ENCODE measurements at regions not wholly inside any gene's neighbourhood (a gene's known extent, or its start where the extent isn't known, plus 50 kb on each side); places are given as distances from the start of the nearest gene placed in this dataset.

DNA sequence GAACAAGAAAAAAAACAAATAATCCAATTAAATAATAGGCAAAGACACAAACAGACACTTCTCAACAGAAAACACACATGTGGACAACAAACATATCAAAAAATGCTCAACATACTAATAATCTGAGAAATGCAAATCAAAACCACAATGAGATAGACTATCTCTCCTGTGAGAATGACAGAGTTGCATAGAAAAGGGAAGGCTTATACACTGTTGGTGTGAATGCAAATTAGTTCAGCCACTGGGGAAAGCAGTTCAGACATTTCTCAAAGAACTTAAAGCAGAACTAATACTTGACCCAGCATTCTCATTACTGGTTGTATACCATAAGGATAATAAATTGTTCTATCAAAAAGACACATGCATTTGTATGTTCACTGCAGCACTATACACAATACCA is 637.8 kb upstream of the LUZP2 start:
- Mint-ChIP-seq H3K4me3 (no peak overlapping the region), H3K9me3 (no peaks in the 10 kb centered on the region), H3K36me3 (ENCODE audit: low read depth) (no peaks in the 10 kb centered on the region), H3K27ac (no peak overlapping the region), H3K27me3 (no peaks in the 10 kb centered on the region), H3K4me1 (no peaks in the 10 kb centered on the region)
- POLR2A ChIA-PET, result no interaction called here
- ATAC-seq (ENCODE audit: low read depth) (no peak), DNase-seq (no peak)
- intact Hi-C loops (cut with micrococcal nuclease), result no loop called here
- TF ChIP-seq, protein P1, sequence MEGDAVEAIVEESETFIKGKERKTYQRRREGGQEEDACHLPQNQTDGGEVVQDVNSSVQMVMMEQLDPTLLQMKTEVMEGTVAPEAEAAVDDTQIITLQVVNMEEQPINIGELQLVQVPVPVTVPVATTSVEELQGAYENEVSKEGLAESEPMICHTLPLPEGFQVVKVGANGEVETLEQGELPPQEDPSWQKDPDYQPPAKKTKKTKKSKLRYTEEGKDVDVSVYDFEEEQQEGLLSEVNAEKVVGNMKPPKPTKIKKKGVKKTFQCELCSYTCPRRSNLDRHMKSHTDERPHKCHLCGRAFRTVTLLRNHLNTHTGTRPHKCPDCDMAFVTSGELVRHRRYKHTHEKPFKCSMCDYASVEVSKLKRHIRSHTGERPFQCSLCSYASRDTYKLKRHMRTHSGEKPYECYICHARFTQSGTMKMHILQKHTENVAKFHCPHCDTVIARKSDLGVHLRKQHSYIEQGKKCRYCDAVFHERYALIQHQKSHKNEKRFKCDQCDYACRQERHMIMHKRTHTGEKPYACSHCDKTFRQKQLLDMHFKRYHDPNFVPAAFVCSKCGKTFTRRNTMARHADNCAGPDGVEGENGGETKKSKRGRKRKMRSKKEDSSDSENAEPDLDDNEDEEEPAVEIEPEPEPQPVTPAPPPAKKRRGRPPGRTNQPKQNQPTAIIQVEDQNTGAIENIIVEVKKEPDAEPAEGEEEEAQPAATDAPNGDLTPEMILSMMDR (IDR thresholded peaks at IDR 0.05), result no peak
- CTCF ChIA-PET, result no interaction called here

DNA sequence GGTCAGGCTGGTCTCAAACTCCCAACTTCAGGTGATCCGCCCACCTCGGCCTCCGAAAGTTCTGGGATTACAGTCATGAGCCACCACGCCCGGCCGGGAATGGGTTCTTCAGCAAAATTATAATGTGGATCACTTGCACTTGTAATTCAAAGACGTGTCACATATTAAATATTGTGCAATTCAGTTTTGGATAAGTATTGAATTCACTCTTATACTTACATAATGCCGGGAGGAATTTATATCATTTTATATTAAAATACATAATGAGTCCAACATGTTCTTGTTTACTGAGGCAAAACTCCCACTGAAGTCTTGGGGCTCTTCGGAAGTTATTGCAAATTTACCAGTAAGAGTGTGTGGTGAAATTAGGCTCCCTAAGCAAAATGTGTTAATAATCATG is 635.2 kb upstream of the LUZP2 start:
- intact Hi-C loops (cut with micrococcal nuclease), result no loop called here
- TF ChIP-seq, protein P1 (IDR thresholded peaks at IDR 0.05), result no peak
- ATAC-seq (ENCODE audit: low read depth) (no peak), DNase-seq (no peak)
- Mint-ChIP-seq H3K27ac (no peak overlapping the region), H3K4me3 (no peak overlapping the region), H3K27me3 (no peaks in the 10 kb centered on the region), H3K36me3 (ENCODE audit: low read depth) (no peaks in the 10 kb centered on the region), H3K4me1 (no peaks in the 10 kb centered on the region), H3K9me3 (no peaks in the 10 kb centered on the region)
- CTCF ChIA-PET, result no interaction called here
- POLR2A ChIA-PET, result no interaction called here

DNA sequence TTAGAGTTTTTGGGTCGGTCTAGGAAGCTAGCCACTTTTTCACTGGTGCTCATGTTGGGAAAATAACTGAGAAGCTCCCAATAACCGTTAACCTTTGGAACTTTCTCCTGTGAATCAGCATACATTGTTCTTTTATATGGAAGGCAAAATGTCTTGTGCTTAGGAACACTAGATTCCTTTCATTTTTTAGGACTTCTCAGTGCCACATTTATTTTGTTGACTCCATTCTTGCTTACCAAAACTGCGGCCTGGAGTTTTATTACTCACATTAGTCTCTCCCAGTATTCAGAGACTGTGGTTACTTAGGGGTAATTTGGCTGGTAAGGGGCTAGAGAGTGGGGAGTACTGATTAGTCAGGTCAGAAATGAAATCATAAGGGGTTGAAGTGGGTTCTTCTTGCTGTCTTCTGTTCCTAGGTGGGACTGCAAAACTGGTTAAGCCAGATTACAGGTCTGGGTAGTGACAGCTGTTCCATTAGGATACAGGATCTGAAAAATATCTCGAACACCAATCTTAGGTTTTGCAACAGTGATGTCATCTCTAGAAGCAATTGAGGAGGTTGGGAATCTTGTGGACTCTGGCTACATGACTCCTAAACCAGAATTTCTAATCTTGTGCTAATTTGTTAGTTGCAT is 631.4 kb upstream of the LUZP2 start:
- peaks cover 4% of the 10 kb centered on the region for H3K9me3 Mint-ChIP-seq
- no peak overlapping the region for H3K27ac Mint-ChIP-seq
- ATAC-seq (ENCODE audit: low read depth) (no peak), DNase-seq (no peak)
- no peaks in the 10 kb centered on the region for H3K36me3 Mint-ChIP-seq (ENCODE audit: low read depth)
- intact Hi-C loops (cut with micrococcal nuclease), result no loop called here
- no peaks in the 10 kb centered on the region for H3K27me3 Mint-ChIP-seq
- TF ChIP-seq, protein P1 (IDR thresholded peaks at IDR 0.05), result no peak
- no peak overlapping the region for H3K4me3 Mint-ChIP-seq
- CTCF ChIA-PET, result no interaction called here
- POLR2A ChIA-PET, result no interaction called here
- no peaks in the 10 kb centered on the region for H3K4me1 Mint-ChIP-seq

DNA sequence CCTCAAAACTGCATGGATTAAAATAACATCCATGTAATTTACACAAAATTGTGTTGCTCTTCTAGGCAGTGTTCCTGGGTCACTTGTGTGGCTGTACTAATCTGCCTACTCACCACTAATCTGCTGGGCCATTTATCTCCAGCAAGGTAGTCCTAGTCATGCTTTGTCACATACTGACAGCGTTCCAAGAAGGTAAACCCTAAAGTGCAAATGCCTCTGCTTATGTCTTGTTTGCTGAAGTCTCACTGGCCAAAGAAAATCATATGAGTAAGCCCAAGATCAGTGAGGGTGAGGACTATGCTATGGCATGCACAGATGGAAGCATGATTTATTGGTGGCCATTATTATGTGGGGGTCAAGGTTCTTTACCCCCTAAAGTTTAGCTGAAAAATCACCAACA is 630.2 kb upstream of the LUZP2 start:
- H3K4me1 Mint-ChIP-seq, result no peaks in the 10 kb centered on the region
- no peaks in the 10 kb centered on the region for H3K36me3 Mint-ChIP-seq (ENCODE audit: low read depth)
- DNase-seq, result no peak
- no peaks in the 10 kb centered on the region for H3K27me3 Mint-ChIP-seq
- peaks cover 5% of the 10 kb centered on the region for H3K9me3 Mint-ChIP-seq
- ATAC-seq (ENCODE audit: low read depth), result no peak
- ChIA-PET POLR2A (no interaction called here), CTCF (no interaction called here)
- H3K27ac Mint-ChIP-seq, result no peak overlapping the region
- TF ChIP-seq, protein P1 (IDR thresholded peaks at IDR 0.05), result no peak
- intact Hi-C loops (cut with micrococcal nuclease), result no loop called here
- no peak overlapping the region for H3K4me3 Mint-ChIP-seq

DNA sequence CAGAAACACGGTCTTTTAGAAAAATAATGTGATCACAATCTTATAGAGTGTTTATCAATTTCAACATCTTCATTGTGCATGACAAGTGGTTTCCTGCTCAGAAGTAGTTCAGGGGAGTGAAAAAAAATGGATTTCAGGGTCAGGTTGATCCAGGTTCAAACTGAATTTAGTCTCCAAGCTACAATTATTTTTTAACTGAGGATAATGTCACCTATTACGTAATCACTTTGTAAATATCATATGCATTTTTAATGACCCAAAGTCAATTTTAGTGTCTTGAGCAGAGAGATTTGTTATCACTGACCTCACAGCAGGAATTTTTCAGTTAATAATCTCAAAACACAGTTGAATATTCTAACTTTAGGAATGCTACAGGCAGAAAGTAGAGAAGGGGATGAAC is 627.2 kb upstream of the LUZP2 start:
- TF ChIP-seq, protein P1 (IDR thresholded peaks at IDR 0.05), result no peak
- H3K4me1 Mint-ChIP-seq, result no peaks in the 10 kb centered on the region
- H3K4me3 Mint-ChIP-seq, result no peak overlapping the region
- H3K36me3 Mint-ChIP-seq (ENCODE audit: low read depth), result no peaks in the 10 kb centered on the region
- no peak for ATAC-seq (ENCODE audit: low read depth)
- ChIA-PET CTCF (no interaction called here), POLR2A (no interaction called here)
- no peak for DNase-seq
- H3K27ac Mint-ChIP-seq, result no peak overlapping the region
- intact Hi-C loops (cut with micrococcal nuclease), result loop anchor here (5.0 kb wide), 1 partner anchor 1343 kb away; no protein-coding TSS in a partner anchor
- H3K27me3 Mint-ChIP-seq, result no peaks in the 10 kb centered on the region
- H3K9me3 Mint-ChIP-seq, result peaks cover 5% of the 10 kb centered on the region
